ELR (cell line): ENCODE measurements at regions not wholly inside any gene's neighbourhood (a gene's known extent, or its start where the extent isn't known, plus 50 kb on each side); places are given as distances from the start of the nearest gene placed in this dataset.

Experiments
- DNase-seq: peaks from one replicate; pipeline ENCODE4 v3.0.0-alpha.2; 2015; ENCODE audit warnings: low read depth

GRCh38 chr11:27907091-27907490 lies 200.9 kb downstream of the KIF18A start:
- no peak for DNase-seq

GRCh38 chr11:27904358-27905055 lies 203.4 kb downstream of the KIF18A start:
- peak; percentile 95 for DNase-seq

GRCh38 chr11:27902981-27903624 lies 202.8 kb upstream of the BDNF start:
- peak; percentile 87 for DNase-seq

GRCh38 chr11:27898166-27898565 lies 197.9 kb upstream of the BDNF start:
- DNase-seq, result no peak

- no peak for DNase-seq
These were observed 195.8 kb upstream of the BDNF start for GRCh38 chr11:27896096-27896495.

- DNase-seq, result no peak
These were observed 194.3 kb upstream of the BDNF start for GRCh38 chr11:27894552-27894951.

GRCh38 chr11:27886857-27887256 lies 186.6 kb upstream of the BDNF start:
- DNase-seq, result no peak

- DNase-seq, result peak; percentile 36
These were observed 181.9 kb upstream of the BDNF start for GRCh38 chr11:27882066-27882697.

GRCh38 chr11:27875831-27876775 lies 175.8 kb upstream of the BDNF start:
- no peak for DNase-seq

GRCh38 chr11:27874998-27875830 lies 175.0 kb upstream of the BDNF start:
- no peak for DNase-seq

GRCh38 chr11:27873664-27874063 lies 173.4 kb upstream of the BDNF start:
- no peak for DNase-seq

GRCh38 chr11:27871056-27871455 lies 170.8 kb upstream of the BDNF start:
- DNase-seq, result no peak

GRCh38 chr11:27869701-27870100 lies 169.4 kb upstream of the BDNF start:
- no peak for DNase-seq

- DNase-seq, result no peak
These were observed 168.5 kb upstream of the BDNF start for GRCh38 chr11:27868709-27869108.

- no peak for DNase-seq
These were observed 168.0 kb upstream of the BDNF start for GRCh38 chr11:27868226-27868625.

GRCh38 chr11:27865105-27865504 lies 164.8 kb upstream of the BDNF start:
- no peak for DNase-seq

- DNase-seq, result no peak
These were observed 164.4 kb upstream of the BDNF start for GRCh38 chr11:27864611-27865010.

- no peak for DNase-seq
These were observed 163.8 kb upstream of the BDNF start for GRCh38 chr11:27864091-27864491.

GRCh38 chr11:27863637-27864036 lies 163.4 kb upstream of the BDNF start:
- DNase-seq, result no peak

GRCh38 chr11:27861706-27862430 lies 161.6 kb upstream of the BDNF start:
- DNase-seq, result peak; percentile 89

- DNase-seq, result no peak
These were observed 160.6 kb upstream of the BDNF start for GRCh38 chr11:27860811-27861210.
